OCI-LY1 (cell line): ENCODE measurements at regions not wholly inside any gene's neighbourhood (a gene's known extent, or its start where the extent isn't known, plus 50 kb on each side); places are given as distances from the start of the nearest gene placed in this dataset.
"Not testable (repeated sequence)": the region's sequence is repeated elsewhere in the genome, so short reads cannot be mapped to it uniquely, and the experiment has no call there.

Experiments used
- H2AFZ ChIP-seq: fragments of 200-600 bp; sonication (generic), shearing (Covaris generic); 2 replicates; pipeline ENCODE4 v1.6.0; 2014; ENCODE audit warnings: antibody characterized with exemption, mild to moderate bottlenecking, low read length
- H3F3A ChIP-seq: fragments of 200-600 bp; sonication (generic), shearing (Covaris generic); 2 replicates; pipeline ENCODE4 v1.6.0; 2014; ENCODE audit warnings: mild to moderate bottlenecking, antibody characterized with exemption, low read length, moderate library complexity; ENCODE audit not compliant: insufficient read depth
- H3K27ac ChIP-seq: fragments of 200-600 bp; sonication (generic); 2 replicates; pipeline ENCODE4 v1.5.1; 2014; ENCODE audit warnings: low read length, mixed run types, mild to moderate bottlenecking, low read depth; ENCODE audit not compliant: poor library complexity, severe bottlenecking
- H3K27me3 ChIP-seq: fragments of 200-600 bp; sonication (generic); 2 replicates; pipeline ENCODE4 v1.6.0; 2014; ENCODE audit warnings: antibody characterized with exemption, mild to moderate bottlenecking, low read length, moderate library complexity; ENCODE audit not compliant: insufficient read depth
- H3K36me3 ChIP-seq: fragments of 200-600 bp; sonication (generic); 2 replicates; pipeline ENCODE4 v1.6.1; 2014; ENCODE audit warnings: mild to moderate bottlenecking, antibody characterized with exemption, low read length, moderate library complexity, mixed read lengths; ENCODE audit not compliant: insufficient read depth
- H3K4me1 ChIP-seq: fragments of 200-600 bp; sonication (generic); 2 replicates; pipeline ENCODE4 v1.5.1; 2014; ENCODE audit warnings: mild to moderate bottlenecking, low read length, moderate library complexity; ENCODE audit not compliant: insufficient read depth, severe bottlenecking
- H3K4me2 ChIP-seq: fragments of 200-600 bp; sonication (generic), shearing (Covaris generic); 2 replicates; pipeline ENCODE4 v1.6.1; 2014; ENCODE audit warnings: low read length
- H3K4me3 ChIP-seq: fragments of 200-600 bp; sonication (generic); 2 replicates; pipeline ENCODE4 v1.5.1; 2014; ENCODE audit warnings: low read length, low read depth, mild to moderate bottlenecking, mixed read lengths; ENCODE audit not compliant: poor library complexity, severe bottlenecking
- H3K79me2 ChIP-seq: fragments of 200-600 bp; shearing (Covaris generic); 2 replicates; pipeline ENCODE4 v1.6.1; 2016; ENCODE audit warnings: mixed run types, low read length, mixed read lengths; ENCODE audit not compliant: insufficient read depth
- H3K9ac ChIP-seq: fragments of 200-600 bp; sonication (generic), shearing (Covaris generic); 2 replicates; pipeline ENCODE4 v1.6.1; 2014; ENCODE audit warnings: mild to moderate bottlenecking, low read length, mixed read lengths
- H3K9me2 ChIP-seq: fragments of 200-600 bp; sonication (generic), shearing (Covaris generic); 2 replicates; pipeline ENCODE4 v1.6.1; 2014; ENCODE audit warnings: low read depth, mild to moderate bottlenecking, low read length, mixed read lengths
- H3K9me3 ChIP-seq: fragments of 200-600 bp; shearing (Covaris generic); 2 replicates; pipeline ENCODE4 v1.6.1; 2014; ENCODE audit warnings: low read length, mixed read lengths
- H4K20me1 ChIP-seq: fragments of 200-600 bp; sonication (generic), shearing (Covaris generic); 2 replicates; pipeline ENCODE4 v1.6.0; 2016; ENCODE audit warnings: mild to moderate bottlenecking, low read length; ENCODE audit not compliant: insufficient read depth
- EZH2 ChIP-seq: fragments of 200-600 bp; sonication (generic), shearing (Covaris generic); IDR thresholded peaks from 2 replicates; pipeline ENCODE4 v1.8.0; 2017; ENCODE audit warnings: borderline replicate concordance, mixed run types, mild to moderate bottlenecking, antibody characterized with exemption, low read length, moderate library complexity, mixed read lengths
- TF ChIP-seq, protein P1 (sequence below): fragments of 200-600 bp; sonication (generic), shearing (Covaris generic); IDR thresholded peaks from 2 replicates; pipeline ENCODE4 v1.5.1; 2017; ENCODE audit warnings: mild to moderate bottlenecking, antibody characterized with exemption, low read length, moderate library complexity, mixed read lengths

- no peaks in the 10 kb centered on the region for H4K20me1 ChIP-seq
- H3K36me3 ChIP-seq = no peaks in the 10 kb centered on the region
- H3K27ac ChIP-seq = no peak overlapping the region
- no peak overlapping the region for H3K9ac ChIP-seq
- no peaks in the 10 kb centered on the region for H3K27me3 ChIP-seq
- no peak overlapping the region for H3K4me3 ChIP-seq
- no peak for TF ChIP-seq EZH2
- TF ChIP-seq, protein P1, sequence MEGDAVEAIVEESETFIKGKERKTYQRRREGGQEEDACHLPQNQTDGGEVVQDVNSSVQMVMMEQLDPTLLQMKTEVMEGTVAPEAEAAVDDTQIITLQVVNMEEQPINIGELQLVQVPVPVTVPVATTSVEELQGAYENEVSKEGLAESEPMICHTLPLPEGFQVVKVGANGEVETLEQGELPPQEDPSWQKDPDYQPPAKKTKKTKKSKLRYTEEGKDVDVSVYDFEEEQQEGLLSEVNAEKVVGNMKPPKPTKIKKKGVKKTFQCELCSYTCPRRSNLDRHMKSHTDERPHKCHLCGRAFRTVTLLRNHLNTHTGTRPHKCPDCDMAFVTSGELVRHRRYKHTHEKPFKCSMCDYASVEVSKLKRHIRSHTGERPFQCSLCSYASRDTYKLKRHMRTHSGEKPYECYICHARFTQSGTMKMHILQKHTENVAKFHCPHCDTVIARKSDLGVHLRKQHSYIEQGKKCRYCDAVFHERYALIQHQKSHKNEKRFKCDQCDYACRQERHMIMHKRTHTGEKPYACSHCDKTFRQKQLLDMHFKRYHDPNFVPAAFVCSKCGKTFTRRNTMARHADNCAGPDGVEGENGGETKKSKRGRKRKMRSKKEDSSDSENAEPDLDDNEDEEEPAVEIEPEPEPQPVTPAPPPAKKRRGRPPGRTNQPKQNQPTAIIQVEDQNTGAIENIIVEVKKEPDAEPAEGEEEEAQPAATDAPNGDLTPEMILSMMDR = no peak
- H3F3A ChIP-seq = no peaks in the 10 kb centered on the region
- no peaks in the 10 kb centered on the region for H3K9me2 ChIP-seq
- H3K4me1 ChIP-seq = no peaks in the 10 kb centered on the region
- H2AFZ ChIP-seq = no peak overlapping the region
- H3K79me2 ChIP-seq = no peaks in the 10 kb centered on the region
- no peak overlapping the region for H3K4me2 ChIP-seq
- H3K9me3 ChIP-seq = no peaks in the 10 kb centered on the region
Observed at GRCh38 chr10:61016630-61017029, 72.6 kb upstream of the RHOBTB1 start.

DNA sequence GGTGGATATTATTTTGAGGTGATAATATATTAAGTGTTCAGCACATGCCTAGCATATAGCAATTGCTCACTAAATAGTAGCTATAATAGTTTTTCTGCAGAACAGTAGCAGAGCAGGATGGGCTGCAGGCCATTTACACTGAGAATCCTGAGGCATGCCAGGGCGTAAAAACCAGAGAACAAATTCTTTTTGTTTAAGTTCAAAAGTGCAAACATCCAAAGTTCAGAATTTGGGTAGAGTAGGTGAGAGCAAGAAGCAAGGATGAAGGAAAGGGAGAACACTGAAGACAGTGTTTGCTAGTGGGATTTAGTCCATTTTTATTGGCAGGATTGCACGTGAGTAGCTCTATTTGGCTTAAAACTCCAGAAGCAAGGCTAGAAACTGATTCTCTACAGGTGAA lies 72.0 kb upstream of the RHOBTB1 start:
- no peak overlapping the region for H3K4me2 ChIP-seq
- H2AFZ ChIP-seq = no peak overlapping the region
- TF ChIP-seq EZH2 = no peak
- TF ChIP-seq, protein P1 = no peak
- no peaks in the 10 kb centered on the region for H3K4me1 ChIP-seq
- H3K79me2 ChIP-seq = no peaks in the 10 kb centered on the region
- no peak overlapping the region for H3K4me3 ChIP-seq
- H3K27ac ChIP-seq = no peak overlapping the region
- H3K9ac ChIP-seq = no peak overlapping the region
- H3F3A ChIP-seq = no peaks in the 10 kb centered on the region
- no peaks in the 10 kb centered on the region for H3K9me2 ChIP-seq
- H3K36me3 ChIP-seq = no peaks in the 10 kb centered on the region
- no peaks in the 10 kb centered on the region for H3K27me3 ChIP-seq
- no peaks in the 10 kb centered on the region for H4K20me1 ChIP-seq
- H3K9me3 ChIP-seq = no peaks in the 10 kb centered on the region

- no peak overlapping the region for H3K9ac ChIP-seq
- no peak overlapping the region for H3K4me3 ChIP-seq
- H3K79me2 ChIP-seq = no peaks in the 10 kb centered on the region
- no peaks in the 10 kb centered on the region for H4K20me1 ChIP-seq
- no peaks in the 10 kb centered on the region for H3K36me3 ChIP-seq
- TF ChIP-seq, protein P1 = no peak
- TF ChIP-seq EZH2 = no peak
- H3K9me3 ChIP-seq = no peaks in the 10 kb centered on the region
- no peaks in the 10 kb centered on the region for H3F3A ChIP-seq
- H3K27me3 ChIP-seq = no peaks in the 10 kb centered on the region
- no peaks in the 10 kb centered on the region for H3K9me2 ChIP-seq
- no peak overlapping the region for H3K27ac ChIP-seq
- H3K4me1 ChIP-seq = no peaks in the 10 kb centered on the region
- H3K4me2 ChIP-seq = no peak overlapping the region
- H2AFZ ChIP-seq = no peak overlapping the region
Observed at GRCh38 chr10:61010863-61011262, 66.9 kb upstream of the RHOBTB1 start.

DNA sequence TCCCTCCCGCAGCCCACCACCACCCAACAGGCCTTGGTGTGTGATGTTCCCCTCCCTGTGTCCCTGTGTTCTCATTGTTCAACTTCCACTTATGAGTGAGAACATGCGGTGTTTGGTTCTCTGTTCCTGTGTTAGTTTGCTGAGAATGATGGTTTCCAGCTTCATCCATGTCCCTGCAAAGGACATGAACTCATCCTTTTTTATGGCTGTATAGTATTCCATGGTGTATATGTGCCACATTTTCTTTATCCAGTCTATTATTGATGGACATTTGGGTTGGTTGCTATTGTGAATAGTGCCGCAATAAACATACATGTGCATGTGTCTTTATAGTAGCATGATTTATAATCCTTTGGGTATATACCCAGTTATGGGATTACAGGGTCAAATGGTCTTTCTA lies 59.1 kb upstream of the RHOBTB1 start:
- H3K9ac ChIP-seq, H3K9me2 ChIP-seq, H3K79me2 ChIP-seq, H3F3A ChIP-seq, H4K20me1 ChIP-seq, H3K27me3 ChIP-seq, H3K27ac ChIP-seq, H3K4me1 ChIP-seq, H3K36me3 ChIP-seq, H3K9me3 ChIP-seq, H2AFZ ChIP-seq, H3K4me3 ChIP-seq, H3K4me2 ChIP-seq: not testable (repeated sequence)
